ENCODE measurements at regions not wholly inside any gene's neighbourhood (a gene's known extent, or its start where the extent isn't known, plus 50 kb on each side); places are given as distances from the start of the nearest gene placed in this dataset.
"Not testable (repeated sequence)": the region's sequence is repeated elsewhere in the genome, so short reads cannot be mapped to it uniquely, and the experiment has no call there.

GRCh38 chr20:48489656-48490055 is 338.1 kb downstream of the PREX1 start:
- Histone ChIP-seq H3K36me3 (ENCODE audit: control insufficient read depth, insufficient read depth, low read length) (no peaks in the 10 kb centered on the region), H3K27me3 (ENCODE audit: control insufficient read depth, insufficient read depth, low read length) (no peaks in the 10 kb centered on the region), H3K4me3 (ENCODE audit: low read depth, low read length) (no peak overlapping the region)
- TF ChIP-seq, protein P1, sequence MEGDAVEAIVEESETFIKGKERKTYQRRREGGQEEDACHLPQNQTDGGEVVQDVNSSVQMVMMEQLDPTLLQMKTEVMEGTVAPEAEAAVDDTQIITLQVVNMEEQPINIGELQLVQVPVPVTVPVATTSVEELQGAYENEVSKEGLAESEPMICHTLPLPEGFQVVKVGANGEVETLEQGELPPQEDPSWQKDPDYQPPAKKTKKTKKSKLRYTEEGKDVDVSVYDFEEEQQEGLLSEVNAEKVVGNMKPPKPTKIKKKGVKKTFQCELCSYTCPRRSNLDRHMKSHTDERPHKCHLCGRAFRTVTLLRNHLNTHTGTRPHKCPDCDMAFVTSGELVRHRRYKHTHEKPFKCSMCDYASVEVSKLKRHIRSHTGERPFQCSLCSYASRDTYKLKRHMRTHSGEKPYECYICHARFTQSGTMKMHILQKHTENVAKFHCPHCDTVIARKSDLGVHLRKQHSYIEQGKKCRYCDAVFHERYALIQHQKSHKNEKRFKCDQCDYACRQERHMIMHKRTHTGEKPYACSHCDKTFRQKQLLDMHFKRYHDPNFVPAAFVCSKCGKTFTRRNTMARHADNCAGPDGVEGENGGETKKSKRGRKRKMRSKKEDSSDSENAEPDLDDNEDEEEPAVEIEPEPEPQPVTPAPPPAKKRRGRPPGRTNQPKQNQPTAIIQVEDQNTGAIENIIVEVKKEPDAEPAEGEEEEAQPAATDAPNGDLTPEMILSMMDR (IDR thresholded peaks at IDR 0.05; ENCODE audit: insufficient read depth, low read length, poor library complexity, severe bottlenecking) = no peak
- DNase-seq (ENCODE audit: low read depth) = no peak

DNA sequence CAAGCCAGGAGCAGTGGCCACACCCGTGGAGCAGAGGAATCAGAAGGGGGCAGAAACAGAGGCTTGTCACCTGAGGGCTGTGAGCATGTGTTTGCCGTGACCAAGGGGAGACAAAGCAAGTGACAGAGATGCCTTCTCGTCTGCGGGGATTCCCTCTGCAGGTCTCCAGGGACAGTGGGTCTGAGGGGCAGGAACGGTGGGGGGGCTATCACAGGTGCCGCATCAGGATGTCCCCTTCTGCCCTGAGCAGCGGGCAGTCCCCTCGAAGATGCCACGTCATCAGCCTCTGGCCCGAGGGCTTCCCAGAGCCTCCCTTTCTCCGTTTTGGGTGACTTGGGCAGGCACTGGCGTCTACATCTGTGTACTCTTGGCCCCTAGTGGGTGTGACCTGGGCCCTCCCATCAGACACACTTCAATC is 338.7 kb downstream of the PREX1 start:
- DNase-seq (ENCODE audit: low read depth) = no peak
- Histone ChIP-seq H3K27me3 (ENCODE audit: control insufficient read depth, insufficient read depth, low read length) (no peaks in the 10 kb centered on the region), H3K4me3 (ENCODE audit: low read depth, low read length) (no peak overlapping the region), H3K36me3 (ENCODE audit: control insufficient read depth, insufficient read depth, low read length) (no peaks in the 10 kb centered on the region)
- TF ChIP-seq, protein P1 (IDR thresholded peaks at IDR 0.05; ENCODE audit: insufficient read depth, low read length, poor library complexity, severe bottlenecking) = no peak

GRCh38 chr20:48488334-48489034 is 339.3 kb downstream of the PREX1 start:
- not testable (repeated sequence) for DNase-seq (ENCODE audit: low read depth)

GRCh38 chr20:48486065-48486464 is 341.7 kb downstream of the PREX1 start:
- Histone ChIP-seq H3K4me3 (ENCODE audit: low read depth, low read length) (no peak overlapping the region), H3K27me3 (ENCODE audit: control insufficient read depth, insufficient read depth, low read length) (no peaks in the 10 kb centered on the region), H3K36me3 (ENCODE audit: control insufficient read depth, insufficient read depth, low read length) (no peaks in the 10 kb centered on the region)
- TF ChIP-seq, protein P1 (IDR thresholded peaks at IDR 0.05; ENCODE audit: insufficient read depth, low read length, poor library complexity, severe bottlenecking) = no peak
- no peak for DNase-seq (ENCODE audit: low read depth)

More at GRCh38 chr20:48488334-48489034, 339.3 kb downstream of the PREX1 start:
- H3K4me3 ChIP-seq (ENCODE audit: low read depth, low read length); H3K36me3 ChIP-seq (ENCODE audit: control insufficient read depth, insufficient read depth, low read length); H3K27me3 ChIP-seq (ENCODE audit: control insufficient read depth, insufficient read depth, low read length): not testable (repeated sequence)

GRCh38 chr20:48485153-48485552 is 342.6 kb downstream of the PREX1 start:
- not testable (repeated sequence) for H3K36me3 ChIP-seq (ENCODE audit: control insufficient read depth, insufficient read depth, low read length); H3K27me3 ChIP-seq (ENCODE audit: control insufficient read depth, insufficient read depth, low read length); H3K4me3 ChIP-seq (ENCODE audit: low read depth, low read length); DNase-seq (ENCODE audit: low read depth)

DNA sequence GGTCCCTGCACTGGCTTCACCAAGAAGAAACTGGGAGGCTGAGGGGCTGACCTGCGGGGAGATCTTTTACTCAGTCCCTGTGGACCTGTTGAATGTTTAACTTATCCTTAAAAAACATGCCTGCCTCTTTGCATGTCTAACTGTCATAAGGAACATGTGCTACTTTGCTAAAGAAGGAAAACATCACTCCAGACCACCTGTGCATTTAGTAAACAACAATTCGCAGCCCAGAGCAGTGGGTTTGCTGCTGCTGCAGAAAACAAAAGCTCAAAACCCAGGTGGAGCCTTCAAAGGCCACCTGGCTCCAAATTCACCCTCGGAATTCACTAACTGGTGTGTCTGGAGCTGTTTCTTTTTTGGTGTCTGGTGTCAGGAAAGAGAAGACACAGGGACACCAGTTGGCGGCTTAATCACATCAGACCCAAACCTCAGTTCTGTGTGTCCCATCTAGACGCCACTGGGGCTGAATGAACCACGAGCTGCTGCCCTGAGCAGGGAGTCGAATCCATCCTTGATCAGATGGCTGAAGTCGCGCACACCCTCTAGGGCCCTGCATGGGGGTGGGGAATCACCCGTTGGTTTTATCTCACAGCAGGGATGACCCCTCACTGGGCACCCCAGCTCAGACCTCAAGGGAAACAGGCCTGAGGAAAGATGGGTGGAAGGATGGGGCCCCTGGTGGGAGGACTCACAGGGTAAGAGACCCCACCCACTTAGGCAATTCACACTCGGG is 344.3 kb downstream of the PREX1 start:
- TF ChIP-seq, protein P1 (IDR thresholded peaks at IDR 0.05; ENCODE audit: insufficient read depth, low read length, poor library complexity, severe bottlenecking) = no peak
- H3K4me3 ChIP-seq (ENCODE audit: low read depth, low read length) = no peak overlapping the region
- H3K27me3 ChIP-seq (ENCODE audit: control insufficient read depth, insufficient read depth, low read length) = peaks cover 4% of the 10 kb centered on the region
- no peaks in the 10 kb centered on the region for H3K36me3 ChIP-seq (ENCODE audit: control insufficient read depth, insufficient read depth, low read length)
- DNase-seq (ENCODE audit: low read depth) = no peak
